CD4-positive, CD25-positive, alpha-beta regulatory T cell (primary cell): ENCODE measurements at regions not wholly inside any gene's neighbourhood (a gene's known extent, or its start where the extent isn't known, plus 50 kb on each side); places are given as distances from the start of the nearest gene placed in this dataset.

Experiments used
- ATAC-seq, 2 donors: fragments of 150-1000 bp; cut with Tn5 transposase; one replicate each; pipeline ENCODE4 v1.10.0; 2021; ENCODE audit warnings: low read depth in 2 of 2, moderate number of reproducible peaks in 2 of 2, moderate library complexity in 1 of 2
- DNase-seq, 3 donors: peaks; one replicate each; pipeline versions ENCODE4 v3.0.0 to v3.0.0-alpha.2; 2012 to 2022; ENCODE audit warnings: mixed read lengths in 1 of 3
- H3K27ac ChIP-seq: one replicate; pipeline ENCODE4 v1.7.0; 2013; ENCODE audit warnings: mild to moderate bottlenecking, low read length; ENCODE audit not compliant: insufficient read depth, poor library complexity, severe bottlenecking
- H3K27me3 ChIP-seq: one replicate; pipeline ENCODE4 v1.7.0; 2013; ENCODE audit warnings: low read length; ENCODE audit not compliant: control insufficient read depth, insufficient read depth
- H3K36me3 ChIP-seq: one replicate; pipeline ENCODE4 v1.7.0; 2013; ENCODE audit warnings: mild to moderate bottlenecking, low read length, moderate library complexity; ENCODE audit not compliant: control insufficient read depth, insufficient read depth
- H3K4me1 ChIP-seq: 2 replicates; pipeline ENCODE4 v1.7.0; 2013; ENCODE audit warnings: mild to moderate bottlenecking, low read length; ENCODE audit not compliant: insufficient read depth, control insufficient read depth, poor library complexity, severe bottlenecking
- H3K4me3 ChIP-seq: one replicate; pipeline ENCODE4 v1.7.0; 2013; ENCODE audit warnings: low read depth, mild to moderate bottlenecking, low read length, moderate library complexity
- H3K9me3 ChIP-seq, 2 experiments: 1 replicate in 1 of 2; 2 replicates in 1 of 2; pipeline ENCODE4 v1.7.0; 2013; ENCODE audit warnings: low read length in 2 of 2, mild to moderate bottlenecking in 1 of 2, moderate library complexity in 1 of 2; ENCODE audit not compliant: control insufficient read depth in 2 of 2
- H3K27ac Mint-ChIP-seq, 3 donors: one replicate each; pipeline ENCODE4 v1.8.0; 2020 to 2022; ENCODE audit warnings: mild to moderate bottlenecking in 3 of 3, mixed read lengths in 3 of 3, moderate library complexity in 2 of 3
- H3K27me3 Mint-ChIP-seq: one replicate; pipeline ENCODE4 v1.8.0; 2022; ENCODE audit warnings: mild to moderate bottlenecking, mixed read lengths
- H3K36me3 Mint-ChIP-seq: one replicate; pipeline ENCODE4 v1.8.0; 2020; ENCODE audit warnings: mixed read lengths
- H3K4me1 Mint-ChIP-seq, 4 donors: one replicate each; pipeline ENCODE4 v1.8.0; 2020 to 2022; ENCODE audit warnings: mixed read lengths in 4 of 4, mild to moderate bottlenecking in 1 of 4
- H3K4me3 Mint-ChIP-seq, 4 donors: one replicate each; pipeline ENCODE4 v1.8.0; 2020 to 2022; ENCODE audit warnings: mild to moderate bottlenecking in 4 of 4, mixed read lengths in 4 of 4, moderate library complexity in 3 of 4
- H3K9me3 Mint-ChIP-seq, 7 donors: one replicate each; pipeline ENCODE4 v1.8.0; 2020 to 2022; ENCODE audit warnings: mixed read lengths in 7 of 7, mild to moderate bottlenecking in 3 of 7, moderate library complexity in 2 of 7

- no peak for DNase-seq
- Histone ChIP-seq H3K27me3 (peaks cover 2% of the 10 kb centered on the region), H3K9me3 (no peaks in the 10 kb centered on the region), H3K4me3 (no peak overlapping the region), H3K27ac (no peak overlapping the region), H3K36me3 (no peaks in the 10 kb centered on the region), H3K4me1 (no peaks in the 10 kb centered on the region)
- H3K4me3 Mint-ChIP-seq, result no peak overlapping the region
- H3K9me3 Mint-ChIP-seq, result peaks cover 0 to 3% (median 0%) of the 10 kb centered on the region in 7 donors
- no peak for ATAC-seq
- H3K27me3 Mint-ChIP-seq, result peaks cover 12% of the 10 kb centered on the region
- no peaks in the 10 kb centered on the region for H3K4me1 Mint-ChIP-seq
- H3K36me3 Mint-ChIP-seq, result no peaks in the 10 kb centered on the region
- no peak overlapping the region for H3K27ac Mint-ChIP-seq
These were observed 268.7 kb upstream of the EMCN start for GRCh38 chr4:100786481-100786880.

GRCh38 chr4:100782356-100782755, 264.5 kb upstream of the EMCN start:
- no peaks in the 10 kb centered on the region for H3K27me3 ChIP-seq
- Mint-ChIP-seq H3K4me1 (no peaks in the 10 kb centered on the region), H3K4me3 (no peak overlapping the region), H3K36me3 (no peaks in the 10 kb centered on the region), H3K27me3 (peaks cover 4% of the 10 kb centered on the region), H3K27ac (no peak overlapping the region), H3K9me3 (peaks cover 0 to 9% (median 0%) of the 10 kb centered on the region in 7 donors)
- no peaks in the 10 kb centered on the region for H3K4me1 ChIP-seq
- H3K36me3 ChIP-seq, result no peaks in the 10 kb centered on the region
- no peaks in the 10 kb centered on the region for H3K9me3 ChIP-seq
- H3K4me3 ChIP-seq, result no peak overlapping the region
- no peak for ATAC-seq
- H3K27ac ChIP-seq, result no peak overlapping the region
- no peak for DNase-seq

- H3K4me3 ChIP-seq, result no peak overlapping the region
- H3K4me1 Mint-ChIP-seq, result no peaks in the 10 kb centered on the region
- H3K27ac Mint-ChIP-seq, result no peak overlapping the region
- no peak for ATAC-seq
- H3K4me1 ChIP-seq, result no peaks in the 10 kb centered on the region
- peaks cover 4% of the 10 kb centered on the region for H3K27me3 Mint-ChIP-seq
- DNase-seq, result no peak
- no peak overlapping the region for H3K4me3 Mint-ChIP-seq
- no peaks in the 10 kb centered on the region for H3K27me3 ChIP-seq
- no peaks in the 10 kb centered on the region for H3K36me3 Mint-ChIP-seq
- H3K9me3 ChIP-seq, result no peaks in the 10 kb centered on the region
- no peak overlapping the region for H3K27ac ChIP-seq
- no peaks in the 10 kb centered on the region for H3K36me3 ChIP-seq
- H3K9me3 Mint-ChIP-seq, result peaks cover 0 to 6% (median 0%) of the 10 kb centered on the region in 7 donors
These were observed 263.6 kb upstream of the EMCN start for GRCh38 chr4:100781435-100781834.

DNA sequence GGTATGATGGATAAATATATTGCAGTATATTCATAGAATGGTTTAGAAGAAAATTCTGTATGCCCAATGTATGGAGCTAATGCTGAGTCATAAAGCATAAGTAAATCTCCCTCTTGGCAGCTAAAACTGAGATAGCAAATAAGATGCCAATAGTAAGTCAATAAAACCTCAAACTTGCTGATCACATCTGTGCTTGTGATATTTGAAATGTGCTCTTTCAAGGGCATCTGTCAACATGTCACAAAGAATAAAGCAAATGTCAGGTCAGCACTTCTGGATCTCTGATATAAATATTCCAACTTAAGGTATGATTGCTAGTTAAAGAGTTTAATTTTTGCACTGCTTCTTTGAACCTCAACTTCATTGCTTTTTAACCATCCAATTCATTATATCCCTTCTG, 262.3 kb upstream of the EMCN start:
- Histone ChIP-seq H3K27me3 (no peaks in the 10 kb centered on the region), H3K4me1 (no peaks in the 10 kb centered on the region), H3K36me3 (no peaks in the 10 kb centered on the region), H3K27ac (no peak overlapping the region), H3K9me3 (no peaks in the 10 kb centered on the region), H3K4me3 (no peak overlapping the region)
- no peaks in the 10 kb centered on the region for H3K36me3 Mint-ChIP-seq
- no peak for ATAC-seq
- H3K4me1 Mint-ChIP-seq, result no peaks in the 10 kb centered on the region
- no peak overlapping the region for H3K27ac Mint-ChIP-seq
- no peak overlapping the region for H3K4me3 Mint-ChIP-seq
- peaks cover 1 to 8% (median 4%) of the 10 kb centered on the region in 7 donors for H3K9me3 Mint-ChIP-seq
- DNase-seq, result no peak
- peaks cover 4% of the 10 kb centered on the region for H3K27me3 Mint-ChIP-seq

- ATAC-seq (no peak), DNase-seq (no peak)
- no peaks in the 10 kb centered on the region for H3K36me3 ChIP-seq
- no peak overlapping the region for H3K27ac Mint-ChIP-seq
- H3K4me1 ChIP-seq, result no peaks in the 10 kb centered on the region
- H3K27ac ChIP-seq, result no peak overlapping the region
- H3K4me3 Mint-ChIP-seq, result no peak overlapping the region
- no peak overlapping the region for H3K4me3 ChIP-seq
- H3K36me3 Mint-ChIP-seq, result no peaks in the 10 kb centered on the region
- no peaks in the 10 kb centered on the region for H3K9me3 ChIP-seq
- H3K4me1 Mint-ChIP-seq, result no peaks in the 10 kb centered on the region
- H3K27me3 Mint-ChIP-seq, result peaks cover 4% of the 10 kb centered on the region
- peaks cover 2% of the 10 kb centered on the region for H3K27me3 ChIP-seq
- peaks cover 1 to 21% (median 6%) of the 10 kb centered on the region in 7 donors for H3K9me3 Mint-ChIP-seq
These were observed 260.6 kb upstream of the EMCN start for GRCh38 chr4:100778431-100778830.

GRCh38 chr4:100762738-100763137, 244.9 kb upstream of the EMCN start:
- no peaks in the 10 kb centered on the region for H3K4me1 Mint-ChIP-seq
- no peak for ATAC-seq
- Histone ChIP-seq H3K36me3 (no peaks in the 10 kb centered on the region), H3K27ac (no peak overlapping the region), H3K4me1 (no peaks in the 10 kb centered on the region), H3K9me3 (no peaks in the 10 kb centered on the region), H3K4me3 (no peak overlapping the region), H3K27me3 (no peaks in the 10 kb centered on the region)
- no peaks in the 10 kb centered on the region for H3K36me3 Mint-ChIP-seq
- H3K9me3 Mint-ChIP-seq, result peaks cover 0 to 18% (median 2%) of the 10 kb centered on the region in 7 donors
- no peak overlapping the region for H3K4me3 Mint-ChIP-seq
- no peak for DNase-seq
- no peak overlapping the region for H3K27ac Mint-ChIP-seq
- peaks cover 24% of the 10 kb centered on the region for H3K27me3 Mint-ChIP-seq

DNA sequence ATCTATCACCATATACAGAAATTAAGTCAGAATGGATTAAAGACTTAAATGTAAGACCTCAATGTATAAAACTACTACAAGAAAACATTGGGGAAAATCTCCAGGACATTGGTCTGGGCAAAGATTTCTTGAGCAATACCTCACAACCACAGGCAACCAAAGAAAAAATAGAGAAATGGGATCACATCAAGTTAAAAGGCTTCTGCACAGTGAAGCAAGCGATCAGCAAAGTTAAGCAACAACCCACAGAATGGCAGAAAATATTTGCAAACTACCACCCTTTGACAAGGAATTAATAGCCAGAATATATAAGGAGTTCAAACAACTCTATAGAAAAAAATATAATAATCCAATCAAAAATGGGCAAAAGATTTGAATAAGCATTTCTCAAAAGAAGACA, 236.9 kb upstream of the EMCN start:
- DNase-seq (no peak), ATAC-seq (no peak)
- Mint-ChIP-seq H3K4me1 (no peaks in the 10 kb centered on the region), H3K27me3 (peaks cover 13% of the 10 kb centered on the region), H3K9me3 (peaks cover 0 to 13% (median 9%) of the 10 kb centered on the region in 7 donors), H3K4me3 (no peak overlapping the region), H3K27ac (no peak overlapping the region), H3K36me3 (no peaks in the 10 kb centered on the region)
- Histone ChIP-seq H3K9me3 (no peaks in the 10 kb centered on the region), H3K27ac (no peak overlapping the region), H3K4me1 (no peaks in the 10 kb centered on the region), H3K4me3 (no peak overlapping the region), H3K27me3 (no peaks in the 10 kb centered on the region), H3K36me3 (no peaks in the 10 kb centered on the region)

DNA sequence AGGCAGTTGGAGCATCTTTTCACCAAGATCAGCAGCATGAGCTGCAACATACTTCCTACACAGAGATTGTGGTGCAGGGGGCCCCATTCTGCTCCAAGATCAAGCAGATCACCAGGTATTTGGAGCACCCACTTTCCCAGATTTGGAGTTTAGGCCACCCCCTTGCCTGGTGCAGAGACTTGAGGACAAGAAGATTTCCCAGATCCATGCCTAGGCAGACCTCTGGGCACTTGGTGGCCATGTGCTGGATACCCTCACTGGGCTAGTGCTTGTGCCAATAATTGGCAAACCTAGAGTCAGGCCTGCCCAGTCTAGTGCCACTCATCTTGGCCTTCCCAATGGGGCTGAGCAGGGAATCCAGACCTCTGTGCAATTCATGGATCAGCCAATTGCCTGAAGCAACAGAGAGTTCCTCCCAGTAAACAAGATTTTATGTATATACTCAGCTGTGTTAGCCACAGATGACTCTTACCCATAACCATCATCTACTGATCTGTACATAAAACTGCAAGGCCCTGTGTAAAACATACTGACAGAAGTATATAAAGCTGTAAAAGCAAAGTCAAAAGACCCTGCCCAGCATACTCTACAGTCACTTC, 228.4 kb upstream of the EMCN start:
- no peak overlapping the region for H3K27ac ChIP-seq
- H3K36me3 Mint-ChIP-seq, result no peaks in the 10 kb centered on the region
- H3K4me3 Mint-ChIP-seq, result no peak overlapping the region
- H3K27me3 Mint-ChIP-seq, result peaks cover 9% of the 10 kb centered on the region
- H3K9me3 Mint-ChIP-seq, result peaks cover 0 to 5% (median 0%) of the 10 kb centered on the region in 7 donors
- no peaks in the 10 kb centered on the region for H3K36me3 ChIP-seq
- H3K4me1 Mint-ChIP-seq, result no peaks in the 10 kb centered on the region
- no peak overlapping the region for H3K4me3 ChIP-seq
- no peak overlapping the region for H3K27ac Mint-ChIP-seq
- no peaks in the 10 kb centered on the region for H3K4me1 ChIP-seq
- DNase-seq (no peak), ATAC-seq (no peak)
- H3K9me3 ChIP-seq, result no peaks in the 10 kb centered on the region
- H3K27me3 ChIP-seq, result no peaks in the 10 kb centered on the region
